ENCODE measurements at regions not wholly inside any gene's neighbourhood (a gene's known extent, or its start where the extent isn't known, plus 50 kb on each side); places are given as distances from the start of the nearest gene placed in this dataset.
"Not testable (repeated sequence)": the region's sequence is repeated elsewhere in the genome, so short reads cannot be mapped to it uniquely, and the experiment has no call there.

DNA sequence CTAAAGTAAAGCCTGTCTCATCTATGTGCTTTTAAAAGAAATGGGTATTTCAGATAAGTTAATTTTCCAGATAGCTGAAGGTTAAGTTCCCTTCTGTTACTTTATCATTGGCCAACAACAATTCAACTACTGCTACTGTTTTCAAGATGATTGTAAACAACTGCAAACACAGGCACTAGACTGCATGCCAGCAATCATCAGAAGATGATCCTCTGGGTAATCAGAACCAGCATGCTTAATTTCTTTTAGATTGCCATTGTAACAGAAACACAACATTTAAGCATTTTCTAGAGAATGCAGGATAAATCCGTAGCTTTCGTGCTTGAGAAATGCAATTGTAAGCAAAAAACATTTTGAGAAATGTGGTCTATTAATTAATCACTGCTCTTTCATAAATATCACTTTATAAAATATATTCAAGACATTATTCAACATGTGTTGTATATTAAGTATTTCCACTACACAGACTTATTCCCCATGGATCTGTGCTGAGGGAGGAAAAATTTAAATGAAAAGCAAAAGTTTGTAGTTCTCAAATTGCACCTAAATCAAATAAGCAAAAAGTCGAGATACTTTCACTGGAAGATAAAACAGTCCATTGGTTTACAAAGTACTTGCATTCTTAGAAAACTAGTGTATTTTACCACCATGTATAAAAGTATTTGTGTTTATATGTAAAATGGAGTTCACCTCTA lies 133.7 kb downstream of the ATL2 start:
- no peaks in the 10 kb centered on the region for H3K9me3 ChIP-seq
- intact Hi-C loops (cut with DNase I) = no loop called here
- DNase-seq (no peak), ATAC-seq (no peak)
- H3K27me3 ChIP-seq (ENCODE audit: low read depth) = no peaks in the 10 kb centered on the region
- H3K4me3 ChIP-seq = no peak overlapping the region
- H3K4me1 ChIP-seq = no peaks in the 10 kb centered on the region
- H3K36me3 ChIP-seq = no peaks in the 10 kb centered on the region
- H3K27ac ChIP-seq = no peak overlapping the region
- TF ChIP-seq, protein P1, sequence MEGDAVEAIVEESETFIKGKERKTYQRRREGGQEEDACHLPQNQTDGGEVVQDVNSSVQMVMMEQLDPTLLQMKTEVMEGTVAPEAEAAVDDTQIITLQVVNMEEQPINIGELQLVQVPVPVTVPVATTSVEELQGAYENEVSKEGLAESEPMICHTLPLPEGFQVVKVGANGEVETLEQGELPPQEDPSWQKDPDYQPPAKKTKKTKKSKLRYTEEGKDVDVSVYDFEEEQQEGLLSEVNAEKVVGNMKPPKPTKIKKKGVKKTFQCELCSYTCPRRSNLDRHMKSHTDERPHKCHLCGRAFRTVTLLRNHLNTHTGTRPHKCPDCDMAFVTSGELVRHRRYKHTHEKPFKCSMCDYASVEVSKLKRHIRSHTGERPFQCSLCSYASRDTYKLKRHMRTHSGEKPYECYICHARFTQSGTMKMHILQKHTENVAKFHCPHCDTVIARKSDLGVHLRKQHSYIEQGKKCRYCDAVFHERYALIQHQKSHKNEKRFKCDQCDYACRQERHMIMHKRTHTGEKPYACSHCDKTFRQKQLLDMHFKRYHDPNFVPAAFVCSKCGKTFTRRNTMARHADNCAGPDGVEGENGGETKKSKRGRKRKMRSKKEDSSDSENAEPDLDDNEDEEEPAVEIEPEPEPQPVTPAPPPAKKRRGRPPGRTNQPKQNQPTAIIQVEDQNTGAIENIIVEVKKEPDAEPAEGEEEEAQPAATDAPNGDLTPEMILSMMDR (IDR thresholded peaks at IDR 0.05) = no peak

DNA sequence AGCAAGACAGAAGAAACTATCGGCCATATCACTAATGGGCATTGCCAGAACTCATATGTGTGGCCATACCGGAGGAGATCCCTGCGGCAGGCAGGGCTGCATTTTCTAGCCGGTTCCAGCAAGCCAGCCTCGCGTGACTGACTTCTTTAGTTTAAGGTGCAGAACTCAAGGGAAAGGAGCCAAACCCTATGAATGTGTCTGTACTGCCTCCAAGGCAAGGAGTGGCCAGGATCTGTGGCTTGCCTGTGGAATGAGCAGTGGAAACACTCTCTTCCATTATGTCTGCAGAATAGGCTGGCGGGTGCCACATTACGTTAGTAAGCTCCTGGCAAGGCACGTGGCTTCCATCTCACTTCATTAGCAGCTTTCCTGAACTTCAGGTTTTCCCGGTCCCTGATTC lies 137.6 kb downstream of the ATL2 start:
- intact Hi-C loops (cut with DNase I) = no loop called here
- DNase-seq = no peak
- no peak for ATAC-seq
- TF ChIP-seq, protein P1 (IDR thresholded peaks at IDR 0.05) = no peak
- H3K9me3 ChIP-seq = no peaks in the 10 kb centered on the region
- H3K4me1 ChIP-seq = no peaks in the 10 kb centered on the region
- H3K36me3 ChIP-seq = no peaks in the 10 kb centered on the region
- H3K27ac ChIP-seq = no peak overlapping the region
- H3K27me3 ChIP-seq (ENCODE audit: low read depth) = no peaks in the 10 kb centered on the region
- H3K4me3 ChIP-seq = no peak overlapping the region

DNA sequence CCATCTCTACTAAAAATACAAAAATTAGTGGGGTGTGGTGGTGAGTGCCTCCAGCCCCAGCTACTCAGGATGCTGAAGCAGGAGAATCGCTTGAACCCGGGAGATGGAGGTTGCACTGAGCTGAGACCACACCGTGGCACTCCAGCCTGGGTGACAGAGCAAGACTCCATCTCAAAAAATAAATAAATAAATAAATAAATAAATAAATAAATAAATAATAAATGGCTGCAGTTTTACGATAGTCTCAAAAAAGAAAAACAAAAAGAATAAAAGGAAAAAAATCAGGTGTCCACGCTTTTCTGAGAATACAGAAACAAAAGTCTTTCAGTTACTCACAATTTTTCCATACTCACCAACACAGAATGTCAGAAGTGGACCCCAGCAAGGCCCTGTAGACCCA lies 138.4 kb downstream of the ATL2 start:
- H3K9me3 ChIP-seq; H3K4me1 ChIP-seq; DNase-seq; ATAC-seq; H3K4me3 ChIP-seq; H3K27ac ChIP-seq; H3K27me3 ChIP-seq (ENCODE audit: low read depth); intact Hi-C loops (cut with DNase I); H3K36me3 ChIP-seq: not testable (repeated sequence)

DNA sequence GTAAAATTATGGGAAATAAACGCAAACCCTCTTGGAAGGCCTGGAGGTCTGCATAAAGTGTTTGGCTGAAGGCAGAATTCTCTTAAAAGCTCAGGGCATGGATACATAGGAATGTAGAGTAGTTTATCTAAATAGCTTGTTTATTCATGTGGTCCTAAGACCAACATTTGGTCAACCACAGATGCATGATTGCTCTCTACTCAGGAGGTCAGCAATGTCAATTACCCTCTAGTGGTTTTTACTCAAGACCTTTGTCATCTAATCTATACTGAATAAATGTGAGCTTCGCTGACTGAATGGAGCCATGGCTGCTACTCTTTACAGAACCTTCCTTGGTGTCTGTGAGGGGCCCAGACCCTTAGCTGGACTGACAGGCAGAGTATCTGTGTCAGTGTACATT lies 139.8 kb downstream of the ATL2 start:
- DNase-seq = no peak
- Histone ChIP-seq H3K36me3 (no peaks in the 10 kb centered on the region), H3K27ac (no peak overlapping the region), H3K27me3 (ENCODE audit: low read depth) (no peaks in the 10 kb centered on the region), H3K4me3 (no peak overlapping the region), H3K4me1 (no peaks in the 10 kb centered on the region), H3K9me3 (no peaks in the 10 kb centered on the region)
- TF ChIP-seq, protein P1 (IDR thresholded peaks at IDR 0.05) = no peak
- intact Hi-C loops (cut with DNase I) = no loop called here
- no peak for ATAC-seq

DNA sequence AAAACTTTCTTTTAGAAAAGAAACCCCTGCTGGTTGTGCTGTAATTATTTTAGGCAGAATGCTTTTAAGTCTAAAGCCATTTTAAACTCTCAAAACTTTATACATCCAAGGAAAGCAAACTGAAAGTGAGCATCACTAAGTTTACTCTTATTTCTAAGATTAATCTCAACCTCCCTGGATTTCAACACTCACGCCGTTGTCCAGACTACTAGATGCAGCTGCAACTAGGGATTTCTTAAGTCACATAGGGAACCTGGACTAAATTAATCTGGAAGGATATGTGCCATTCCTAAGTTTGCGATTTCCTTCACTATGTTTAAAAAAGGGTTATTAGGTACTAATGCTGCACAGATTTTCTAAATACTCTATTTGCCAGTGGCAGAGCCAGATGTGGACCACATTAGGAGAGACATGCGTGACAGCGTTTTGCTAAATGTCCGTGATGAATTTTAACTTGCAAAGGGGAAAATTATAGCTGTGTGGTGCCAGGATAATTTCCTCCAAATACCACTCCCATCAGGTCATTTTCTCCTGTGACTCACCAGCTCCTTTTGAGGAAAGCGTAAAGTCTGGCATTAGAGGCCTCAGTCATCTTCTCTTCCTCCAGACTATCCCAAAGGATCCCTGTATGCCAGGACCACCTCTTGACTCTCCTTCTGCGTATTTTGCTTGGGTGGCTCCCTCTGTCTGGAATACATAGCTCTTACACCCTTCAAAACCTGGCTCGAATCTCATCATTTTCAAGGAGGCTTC lies 143.7 kb downstream of the ATL2 start:
- no peaks in the 10 kb centered on the region for H3K9me3 ChIP-seq
- TF ChIP-seq, protein P1 (IDR thresholded peaks at IDR 0.05) = no peak
- no peaks in the 10 kb centered on the region for H3K4me1 ChIP-seq
- intact Hi-C loops (cut with DNase I) = no loop called here
- ATAC-seq (no peak), DNase-seq (no peak)
- H3K4me3 ChIP-seq = no peak overlapping the region
- H3K27me3 ChIP-seq (ENCODE audit: low read depth) = no peaks in the 10 kb centered on the region
- H3K27ac ChIP-seq = no peak overlapping the region
- no peaks in the 10 kb centered on the region for H3K36me3 ChIP-seq

DNA sequence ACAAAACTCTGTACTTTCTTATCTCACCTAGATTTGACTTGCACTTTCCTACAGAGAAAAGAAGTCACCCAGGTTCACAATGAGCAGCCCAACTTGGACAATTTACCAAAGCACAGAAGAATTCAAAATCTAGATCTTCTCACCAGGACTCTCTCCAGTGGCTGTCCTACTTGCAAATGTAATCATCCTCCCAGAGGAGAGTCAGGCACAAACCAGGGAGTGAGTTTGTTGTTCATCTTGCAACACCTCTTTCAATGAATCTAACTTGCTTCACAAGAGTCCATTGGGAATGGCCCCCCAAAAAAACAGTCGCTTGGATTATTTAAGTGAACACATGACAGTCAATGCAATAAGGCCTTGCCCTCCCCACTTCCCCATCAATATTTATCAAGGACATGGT lies 144.6 kb downstream of the ATL2 start:
- ATAC-seq = no peak
- H3K27ac ChIP-seq = no peak overlapping the region
- intact Hi-C loops (cut with DNase I) = no loop called here

More for the DNA sequence above, 144.6 kb downstream of the ATL2 start:
- Histone ChIP-seq H3K36me3 (no peaks in the 10 kb centered on the region), H3K27me3 (ENCODE audit: low read depth) (no peaks in the 10 kb centered on the region), H3K9me3 (no peaks in the 10 kb centered on the region), H3K4me3 (no peak overlapping the region), H3K4me1 (no peaks in the 10 kb centered on the region)
- DNase-seq = no peak
- TF ChIP-seq, protein P1 (IDR thresholded peaks at IDR 0.05) = no peak

All from lower lobe of right lung (tissue), 2 donors.